H1 (cell line): ENCODE measurements at regions not wholly inside any gene's neighbourhood (a gene's known extent, or its start where the extent isn't known, plus 50 kb on each side); places are given as distances from the start of the nearest gene placed in this dataset.
"Not testable (repeated sequence)": the region's sequence is repeated elsewhere in the genome, so short reads cannot be mapped to it uniquely, and the experiment has no call there.

Source experiments
- CTCF ChIA-PET: fragments of 300-600 bp; sonication (Branson Sonifier 250); formaldehyde crosslinking; loops from one replicate; lab custom pipeline; 2021; ENCODE audit not compliant: partially characterized antibody; lab: Charles Lee
- POLR2A ChIA-PET: fragments of 300-600 bp; sonication (Branson Sonifier 250); formaldehyde crosslinking; loops from one replicate; lab custom pipeline; 2021; ENCODE audit warnings: inconsistent platforms; ENCODE audit not compliant: partially characterized antibody; lab: Charles Lee
- DNase-seq, 2 experiments: peaks; one replicate each; pipeline versions ENCODE4 v3.0.0 to v3.0.0-alpha.2; 2010 to 2022; ENCODE audit warnings: low spot score in 2 of 2, low read depth in 1 of 2, mixed read lengths in 1 of 2
- FAIRE-seq: peaks from 2 replicates; lab custom pipeline; 2011; peaks lifted over from hg19 to GRCh38; lab: Jason Lieb, UNC
- H2AFZ ChIP-seq: 2 replicates; pipeline ENCODE4 v1.8.1; 2012; ENCODE audit warnings: low read length, inconsistent platforms
- H2AK5ac ChIP-seq: 2 replicates; pipeline ENCODE4 v1.6.1; 2013; ENCODE audit warnings: low read depth, low read length
- H2BK120ac ChIP-seq: replicated peaks from 2 replicates; pipeline ENCODE3; 2013; ENCODE audit warnings: low read depth, low read length, inconsistent platforms
- H2BK12ac ChIP-seq: 2 replicates; pipeline ENCODE4 v1.6.1; 2013; ENCODE audit warnings: low read depth, low read length
- H2BK15ac ChIP-seq: 2 replicates; pipeline ENCODE4 v1.6.1; 2013; ENCODE audit warnings: low read length
- H2BK20ac ChIP-seq: 2 replicates; pipeline ENCODE4 v1.6.1; 2013; ENCODE audit warnings: low read length
- H2BK5ac ChIP-seq: 2 replicates; pipeline ENCODE4 v1.6.1; 2013; ENCODE audit warnings: low read depth, low read length
- H3K14ac ChIP-seq: 2 replicates; pipeline ENCODE4 v1.6.1; 2013; ENCODE audit warnings: inconsistent platforms; ENCODE audit not compliant: insufficient read length
- H3K18ac ChIP-seq: 2 replicates; pipeline ENCODE4 v1.6.1; 2013; ENCODE audit warnings: low read length; ENCODE audit errors: extremely low read depth
- H3K23ac ChIP-seq: 2 replicates; pipeline ENCODE4 v1.6.1; 2013; ENCODE audit warnings: inconsistent platforms; ENCODE audit not compliant: insufficient read length
- H3K23me2 ChIP-seq: 2 replicates; pipeline ENCODE4 v1.6.1; 2013; ENCODE audit warnings: low read depth, low read length
- H3K27ac ChIP-seq: 2 replicates; pipeline ENCODE4 v1.6.1; 2011; ENCODE audit warnings: low read depth, low read length, inconsistent platforms
- H3K27me3 ChIP-seq, 4 experiments: replicated peaks in 1 of 4; 1 replicate in 1 of 4; 2 replicates in 3 of 4; pipeline versions ENCODE4 v1.6.1 to v1.8.1; 2011 to 2013; ENCODE audit warnings: low read length in 3 of 4, mild to moderate bottlenecking in 3 of 4, inconsistent platforms in 2 of 4, mixed read lengths in 2 of 4, moderate library complexity in 1 of 4; ENCODE audit not compliant: control insufficient read depth in 3 of 4, insufficient read depth in 3 of 4; ENCODE audit errors: extremely low read depth in 1 of 4
- H3K36me3 ChIP-seq, 4 experiments: 2 replicates each; pipeline versions ENCODE4 v1.6.1 to v1.8.1; 2011 to 2013; ENCODE audit warnings: mild to moderate bottlenecking in 4 of 4, low read length in 3 of 4, moderate library complexity in 2 of 4, control low read depth in 1 of 4, inconsistent platforms in 1 of 4; ENCODE audit not compliant: insufficient read depth in 4 of 4, control insufficient read depth in 2 of 4
- H3K4ac ChIP-seq: replicated peaks from 2 replicates; pipeline ENCODE3; 2013; ENCODE audit warnings: low read length, low read depth, mixed read lengths, inconsistent platforms; ENCODE audit not compliant: insufficient read length
- H3K4me1 ChIP-seq, 4 experiments: replicated peaks in 1 of 4; 1 replicate in 1 of 4; 2 replicates in 3 of 4; pipeline versions ENCODE4 v1.6.1 to v1.8.1; 2011 to 2013; ENCODE audit warnings: low read length in 3 of 4, inconsistent platforms in 2 of 4, mixed read lengths in 1 of 4; ENCODE audit not compliant: insufficient read depth in 4 of 4, control insufficient read depth in 3 of 4
- H3K4me2 ChIP-seq, 2 experiments: 2 replicates each; pipeline versions ENCODE4 v1.6.1 to v1.8.1; 2011 to 2013; ENCODE audit warnings: low read depth in 2 of 2, low read length in 2 of 2, control low read depth in 1 of 2, inconsistent platforms in 1 of 2, mild to moderate bottlenecking in 1 of 2; ENCODE audit not compliant: insufficient read depth in 1 of 2
- H3K4me3 ChIP-seq, 4 experiments: fragments of 200-600, 300-600 bp in 1 of 4; sonication (generic), shearing (Covaris generic), sonication (Bioruptor Twin) in 1 of 4; 2 replicates each; pipeline versions ENCODE4 v1.5.1 to v1.8.1; 2011 to 2016; ENCODE audit warnings: low read length in 4 of 4, low read depth in 3 of 4, control low read depth in 2 of 4, inconsistent platforms in 2 of 4, mild to moderate bottlenecking in 2 of 4, mixed read lengths in 1 of 4, moderate library complexity in 1 of 4; ENCODE audit not compliant: insufficient read depth in 2 of 4; ENCODE audit errors: extremely low read depth in 1 of 4
- H3K56ac ChIP-seq: replicated peaks from 2 replicates; pipeline ENCODE3; 2013; ENCODE audit warnings: low read depth, mild to moderate bottlenecking, mixed read lengths, low read length, inconsistent platforms; ENCODE audit not compliant: insufficient read length
- H3K79me1 ChIP-seq: 2 replicates; pipeline ENCODE4 v1.6.1; 2013; ENCODE audit warnings: low read depth, low read length, control low read depth
- H3K79me2 ChIP-seq, 2 experiments: 2 replicates each; pipeline versions ENCODE4 v1.6.1 to v1.8.1; 2012 to 2013; ENCODE audit warnings: low read length in 2 of 2, mild to moderate bottlenecking in 2 of 2, inconsistent platforms in 1 of 2; ENCODE audit not compliant: insufficient read depth in 2 of 2, control insufficient read depth in 1 of 2
- H3K9ac ChIP-seq, 4 experiments: replicated peaks in 1 of 4; 1 replicate in 1 of 4; 2 replicates in 3 of 4; pipeline versions ENCODE4 v1.6.1 to v1.8.1; 2011 to 2013; ENCODE audit warnings: low read depth in 3 of 4, low read length in 3 of 4, control low read depth in 2 of 4, mild to moderate bottlenecking in 2 of 4, moderate library complexity in 2 of 4, inconsistent platforms in 1 of 4; ENCODE audit errors: extremely low read depth in 1 of 4
- H3K9me3 ChIP-seq, 2 experiments: 2 replicates each; pipeline versions ENCODE4 v1.6.1 to v1.8.1; 2012 to 2013; ENCODE audit warnings: mild to moderate bottlenecking in 2 of 2, moderate library complexity in 2 of 2, control low read depth in 1 of 2, inconsistent platforms in 1 of 2, low read depth in 1 of 2, low read length in 1 of 2, mixed read lengths in 1 of 2; ENCODE audit not compliant: insufficient read depth in 2 of 2
- H4K20me1 ChIP-seq, 2 experiments: replicated peaks in 1 of 2; 2 replicates each; pipeline versions ENCODE3 to v1.8.1; 2011 to 2013; ENCODE audit warnings: inconsistent platforms in 2 of 2, low read length in 2 of 2, mild to moderate bottlenecking in 1 of 2; ENCODE audit not compliant: insufficient read depth in 2 of 2, control insufficient read depth in 1 of 2
- H4K5ac ChIP-seq: 2 replicates; pipeline ENCODE4 v1.6.1; 2013; ENCODE audit warnings: low read length, low read depth, mixed read lengths, inconsistent platforms; ENCODE audit not compliant: insufficient read length
- H4K8ac ChIP-seq: 2 replicates; pipeline ENCODE4 v1.8.0; 2013; ENCODE audit warnings: mild to moderate bottlenecking, moderate library complexity, low read length, inconsistent platforms; ENCODE audit not compliant: insufficient read depth; ENCODE audit errors: extremely low read depth
- H4K91ac ChIP-seq: replicated peaks from 2 replicates; pipeline ENCODE3; 2013; ENCODE audit warnings: low read length, mixed read lengths, inconsistent platforms; ENCODE audit not compliant: insufficient read length
- E2F6 ChIP-seq: IDR thresholded peaks from 2 replicates; pipeline ENCODE4 v1.6.1; 2012; ENCODE audit warnings: inconsistent platforms
- TBP ChIP-seq: IDR thresholded peaks from 2 replicates; pipeline ENCODE4 v1.6.1; 2011; ENCODE audit warnings: low read depth, low read length, improper control_type of control experiment
- TCF12 ChIP-seq: IDR thresholded peaks from 2 replicates; pipeline ENCODE4 v1.6.1; 2011; ENCODE audit warnings: low read depth, mild to moderate bottlenecking, low read length
- WGBS, 2 experiments: shearing (Covaris generic) in 1 of 2; methylation state at CpG; one replicate each; pipeline versions ENCODE4 v1.1.6 to v1.1.7; 2013 to 2015; ENCODE audit warnings: low lambda C conversion rate in 2 of 2, mixed read lengths in 2 of 2, inconsistent platforms in 1 of 2, low coverage in 1 of 2, missing lambda C conversion rate in 1 of 2; ENCODE audit not compliant: insufficient replicate concordance in 2 of 2, insufficient coverage in 1 of 2, insufficient read length in 1 of 2; ENCODE audit errors: extremely low coverage in 1 of 2, missing lambda C conversion rate in 1 of 2; 5-methylcytosine and 5-hydroxymethylcytosine counted together

DNA sequence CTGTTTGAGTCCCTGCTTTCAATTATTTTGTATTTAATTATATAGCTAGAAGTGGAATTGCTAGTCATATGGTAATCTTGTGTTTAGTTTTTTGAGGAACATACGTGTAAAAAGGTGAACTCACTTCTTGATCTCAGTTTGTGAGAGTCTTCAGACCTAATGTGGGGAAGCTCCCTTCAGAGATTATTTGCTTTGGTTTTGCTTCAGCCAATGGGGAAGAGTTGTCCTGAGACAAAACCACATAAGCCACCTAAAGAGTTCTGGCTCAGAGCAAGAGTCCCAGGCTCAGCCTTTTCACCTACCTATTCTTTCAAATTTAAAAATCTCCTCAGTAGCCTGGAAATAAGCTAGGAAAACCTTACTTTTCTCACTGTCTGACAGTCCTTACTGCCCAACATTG is 138.4 kb downstream of the UCK2 start (continued):
- TF ChIP-seq E2F6 (no peak), TBP (no peak), TCF12 (no peak)

DNA sequence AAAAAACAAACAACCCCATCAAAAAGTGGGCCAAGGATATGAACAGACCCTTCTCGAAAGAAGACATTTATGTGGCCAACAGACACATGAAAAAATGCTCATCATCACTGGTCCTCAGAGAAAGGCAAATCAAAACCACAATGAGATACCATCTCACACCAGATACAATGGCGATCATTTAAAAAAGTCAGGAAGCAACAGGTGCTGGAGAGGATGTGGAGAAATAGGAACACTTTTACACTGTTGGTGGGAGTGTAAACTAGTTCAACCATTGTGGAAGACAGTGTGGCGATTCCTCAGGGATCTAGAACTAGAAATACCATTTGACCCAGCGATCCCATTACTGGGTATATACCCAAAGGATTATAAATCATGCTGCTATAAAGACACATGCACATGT is 142.0 kb downstream of the UCK2 start:
- H3K4ac ChIP-seq, H3K18ac ChIP-seq, CTCF ChIA-PET, H3K14ac ChIP-seq, H2BK5ac ChIP-seq, H2BK120ac ChIP-seq, H2BK20ac ChIP-seq, H3K4me2 ChIP-seq, H3K4me3 ChIP-seq, H2BK12ac ChIP-seq, DNase-seq, H2AFZ ChIP-seq, POLR2A ChIA-PET, H3K36me3 ChIP-seq, H3K23ac ChIP-seq, H3K79me2 ChIP-seq, H4K20me1 ChIP-seq, H3K27ac ChIP-seq, H3K9me3 ChIP-seq, H3K4me1 ChIP-seq, H2AK5ac ChIP-seq, H3K23me2 ChIP-seq, H3K27me3 ChIP-seq, H3K9ac ChIP-seq, H3K79me1 ChIP-seq, FAIRE-seq, H4K5ac ChIP-seq, H2BK15ac ChIP-seq, H3K56ac ChIP-seq, H4K91ac ChIP-seq, H4K8ac ChIP-seq: not testable (repeated sequence)
- 83% methylated on average over 2 of the region's 4 CpGs; no CpG with 5 or more reads in 1 of the 2 experiments for WGBS, 2 experiments
